ENCODE measurements at regions not wholly inside any gene's neighbourhood (a gene's known extent, or its start where the extent isn't known, plus 50 kb on each side); places are given as distances from the start of the nearest gene placed in this dataset.

- Histone ChIP-seq H3K27ac (ENCODE audit: insufficient read depth, low read length, poor library complexity, severe bottlenecking) (no peak overlapping the region), H3K4me3 (ENCODE audit: insufficient read depth, low read depth, low read length, poor library complexity, severe bottlenecking) (no peak overlapping the region), H3K4me1 (ENCODE audit: control insufficient read depth, insufficient read depth, low read length, poor library complexity, severe bottlenecking) (no peaks in the 10 kb centered on the region), H3K9me3 (ENCODE audit: control insufficient read depth, low read length) (no peaks in the 10 kb centered on the region), H3K27me3 (replicated peaks; ENCODE audit: control insufficient read depth, insufficient read depth, low read length, poor library complexity, severe bottlenecking) (no peaks in the 10 kb centered on the region), H3K36me3 (ENCODE audit: control insufficient read depth, insufficient read depth, low read length) (no peaks in the 10 kb centered on the region)
- no peak for DNase-seq
Measured at GRCh38 chr6:139565591-139565990, 191.1 kb upstream of the CITED2 start.

DNA sequence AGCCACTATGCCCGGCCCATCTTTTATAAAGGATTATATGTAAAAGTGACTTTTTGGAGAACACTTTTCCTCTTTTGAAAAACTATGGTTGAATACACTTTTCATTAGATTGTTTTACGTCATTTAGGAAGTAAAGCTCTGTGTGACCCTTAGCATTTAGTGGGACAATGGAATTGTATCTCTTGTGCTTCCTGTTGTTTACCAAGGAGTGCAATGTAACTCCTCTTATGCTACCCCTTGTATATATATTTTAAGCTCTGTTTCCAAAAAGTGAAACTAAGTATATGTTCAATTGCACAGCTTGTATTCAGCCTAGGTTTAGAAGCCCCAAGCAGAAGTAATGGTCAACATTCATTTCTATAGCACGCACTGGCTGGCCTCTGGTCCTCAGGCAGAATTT is 183.1 kb upstream of the CITED2 start:
- H3K27me3 ChIP-seq (replicated peaks; ENCODE audit: control insufficient read depth, insufficient read depth, low read length, poor library complexity, severe bottlenecking), result no peaks in the 10 kb centered on the region
- DNase-seq, result no peak

DNA sequence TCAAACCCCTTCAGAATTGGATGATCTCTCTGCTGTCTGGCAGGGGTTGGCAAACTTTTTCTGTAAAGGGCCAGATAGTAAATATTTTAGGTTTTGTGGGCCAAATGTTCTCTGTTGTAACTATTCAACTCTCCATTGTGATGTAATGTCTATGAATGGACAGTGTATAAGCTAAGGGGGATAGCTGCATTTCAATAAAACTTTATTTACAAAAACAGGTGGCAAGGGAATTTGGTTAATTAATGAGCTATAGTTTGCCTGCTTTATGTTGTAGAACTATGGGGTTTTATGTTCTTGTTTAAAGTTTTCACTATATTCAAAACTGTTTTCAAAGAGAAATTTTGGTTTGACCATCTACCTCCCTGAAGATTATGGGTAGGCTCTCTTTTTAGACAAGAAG is 182.1 kb upstream of the CITED2 start:
- Histone ChIP-seq H3K9me3 (ENCODE audit: control insufficient read depth, low read length) (no peaks in the 10 kb centered on the region), H3K36me3 (ENCODE audit: control insufficient read depth, insufficient read depth, low read length) (no peaks in the 10 kb centered on the region), H3K4me1 (ENCODE audit: control insufficient read depth, insufficient read depth, low read length, poor library complexity, severe bottlenecking) (no peaks in the 10 kb centered on the region), H3K27ac (ENCODE audit: insufficient read depth, low read length, poor library complexity, severe bottlenecking) (no peak overlapping the region), H3K27me3 (replicated peaks; ENCODE audit: control insufficient read depth, insufficient read depth, low read length, poor library complexity, severe bottlenecking) (no peaks in the 10 kb centered on the region), H3K4me3 (ENCODE audit: insufficient read depth, low read depth, low read length, poor library complexity, severe bottlenecking) (no peak overlapping the region)
- DNase-seq, result no peak

More for the DNA sequence above, 183.1 kb upstream of the CITED2 start:
- Histone ChIP-seq H3K4me3 (ENCODE audit: insufficient read depth, low read depth, low read length, poor library complexity, severe bottlenecking) (no peak overlapping the region), H3K4me1 (ENCODE audit: control insufficient read depth, insufficient read depth, low read length, poor library complexity, severe bottlenecking) (no peaks in the 10 kb centered on the region), H3K27ac (ENCODE audit: insufficient read depth, low read length, poor library complexity, severe bottlenecking) (no peak overlapping the region), H3K9me3 (ENCODE audit: control insufficient read depth, low read length) (no peaks in the 10 kb centered on the region), H3K36me3 (ENCODE audit: control insufficient read depth, insufficient read depth, low read length) (no peaks in the 10 kb centered on the region)

- H3K4me3 ChIP-seq (ENCODE audit: insufficient read depth, low read depth, low read length, poor library complexity, severe bottlenecking), result no peak overlapping the region
- no peak for DNase-seq
- no peaks in the 10 kb centered on the region for H3K4me1 ChIP-seq (ENCODE audit: control insufficient read depth, insufficient read depth, low read length, poor library complexity, severe bottlenecking)
- no peaks in the 10 kb centered on the region for H3K36me3 ChIP-seq (ENCODE audit: control insufficient read depth, insufficient read depth, low read length)
- H3K27ac ChIP-seq (ENCODE audit: insufficient read depth, low read length, poor library complexity, severe bottlenecking), result no peak overlapping the region
- H3K9me3 ChIP-seq (ENCODE audit: control insufficient read depth, low read length), result no peaks in the 10 kb centered on the region
- H3K27me3 ChIP-seq (replicated peaks; ENCODE audit: control insufficient read depth, insufficient read depth, low read length, poor library complexity, severe bottlenecking), result no peaks in the 10 kb centered on the region
Measured at GRCh38 chr6:139553916-139554315, 179.5 kb upstream of the CITED2 start.

DNA sequence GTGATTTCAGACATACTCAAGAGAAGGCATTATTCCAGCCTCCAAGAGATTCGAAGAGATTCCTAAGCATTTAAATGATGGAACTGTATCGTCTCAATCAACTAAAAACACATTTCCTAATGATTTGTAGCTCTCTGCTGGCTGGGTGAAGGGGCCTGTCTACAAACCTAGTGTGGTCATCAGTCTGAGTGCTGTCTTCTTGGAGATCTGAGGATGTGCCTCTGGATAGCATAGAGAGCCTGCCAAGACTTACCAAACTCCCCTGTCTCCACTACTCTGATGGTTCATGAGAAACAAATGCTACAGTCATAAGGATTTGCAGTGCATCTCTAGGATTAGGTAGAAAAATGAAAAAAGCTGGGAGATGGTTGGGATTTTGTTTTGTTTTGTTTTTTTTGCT is 176.9 kb upstream of the CITED2 start:
- Histone ChIP-seq H3K36me3 (ENCODE audit: control insufficient read depth, insufficient read depth, low read length) (no peaks in the 10 kb centered on the region), H3K9me3 (ENCODE audit: control insufficient read depth, low read length) (no peaks in the 10 kb centered on the region), H3K27me3 (replicated peaks; ENCODE audit: control insufficient read depth, insufficient read depth, low read length, poor library complexity, severe bottlenecking) (no peaks in the 10 kb centered on the region), H3K4me1 (ENCODE audit: control insufficient read depth, insufficient read depth, low read length, poor library complexity, severe bottlenecking) (no peaks in the 10 kb centered on the region), H3K4me3 (ENCODE audit: insufficient read depth, low read depth, low read length, poor library complexity, severe bottlenecking) (no peak overlapping the region), H3K27ac (ENCODE audit: insufficient read depth, low read length, poor library complexity, severe bottlenecking) (no peak overlapping the region)
- DNase-seq, result no peak

DNA sequence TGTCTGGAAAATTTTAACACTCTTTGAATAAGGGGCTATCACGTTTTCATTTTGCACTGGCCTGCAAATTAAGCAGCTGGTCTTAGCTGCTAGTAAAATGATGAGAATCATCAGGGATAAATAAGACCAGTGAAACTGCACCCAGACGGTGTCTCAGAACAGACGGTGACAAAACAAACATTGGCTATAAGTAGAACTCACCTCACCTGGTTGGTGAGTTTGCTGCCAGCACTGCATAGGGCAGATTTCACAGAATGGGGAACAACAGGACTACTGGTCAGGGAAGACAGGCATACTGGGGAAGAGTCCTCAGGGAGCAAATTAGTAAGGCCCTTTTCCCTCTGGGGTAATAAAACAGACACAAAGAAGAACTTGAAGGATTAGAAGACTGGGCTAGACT is 175.9 kb upstream of the CITED2 start:
- no peaks in the 10 kb centered on the region for H3K4me1 ChIP-seq (ENCODE audit: control insufficient read depth, insufficient read depth, low read length, poor library complexity, severe bottlenecking)
- H3K27me3 ChIP-seq (replicated peaks; ENCODE audit: control insufficient read depth, insufficient read depth, low read length, poor library complexity, severe bottlenecking), result no peaks in the 10 kb centered on the region
- no peaks in the 10 kb centered on the region for H3K36me3 ChIP-seq (ENCODE audit: control insufficient read depth, insufficient read depth, low read length)
- no peak overlapping the region for H3K4me3 ChIP-seq (ENCODE audit: insufficient read depth, low read depth, low read length, poor library complexity, severe bottlenecking)
- H3K27ac ChIP-seq (ENCODE audit: insufficient read depth, low read length, poor library complexity, severe bottlenecking), result no peak overlapping the region
- H3K9me3 ChIP-seq (ENCODE audit: control insufficient read depth, low read length), result no peaks in the 10 kb centered on the region
- no peak for DNase-seq

DNA sequence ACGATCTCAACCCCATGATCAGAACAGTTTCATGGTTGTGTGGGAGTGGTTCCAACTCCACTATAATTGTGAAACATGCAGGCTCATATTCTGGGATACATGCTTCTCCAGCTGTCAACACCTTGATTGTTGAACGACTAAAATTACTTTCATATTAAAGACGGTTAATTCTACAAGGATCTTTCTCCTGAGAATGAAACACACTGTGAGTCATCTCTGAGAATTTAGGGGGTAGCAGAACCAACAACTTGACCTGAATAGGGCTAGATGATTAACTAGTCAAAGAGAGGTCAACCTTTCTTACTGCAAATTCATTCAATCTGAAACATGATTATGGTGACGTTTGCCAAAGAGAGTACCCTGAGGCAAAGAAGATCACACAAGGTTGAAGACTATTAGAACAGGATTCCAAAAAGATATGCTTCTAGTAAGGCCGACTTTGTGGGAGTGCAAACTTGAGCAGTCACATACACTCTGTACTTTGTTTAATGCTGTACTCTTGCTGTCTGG is 175.2 kb upstream of the CITED2 start:
- DNase-seq, result no peak
- Histone ChIP-seq H3K9me3 (ENCODE audit: control insufficient read depth, low read length) (no peaks in the 10 kb centered on the region), H3K27ac (ENCODE audit: insufficient read depth, low read length, poor library complexity, severe bottlenecking) (no peak overlapping the region), H3K36me3 (ENCODE audit: control insufficient read depth, insufficient read depth, low read length) (no peaks in the 10 kb centered on the region), H3K27me3 (replicated peaks; ENCODE audit: control insufficient read depth, insufficient read depth, low read length, poor library complexity, severe bottlenecking) (no peaks in the 10 kb centered on the region), H3K4me1 (ENCODE audit: control insufficient read depth, insufficient read depth, low read length, poor library complexity, severe bottlenecking) (no peaks in the 10 kb centered on the region), H3K4me3 (ENCODE audit: insufficient read depth, low read depth, low read length, poor library complexity, severe bottlenecking) (no peak overlapping the region)

- no peak overlapping the region for H3K27ac ChIP-seq (ENCODE audit: insufficient read depth, low read length, poor library complexity, severe bottlenecking)
Measured at GRCh38 chr6:139547804-139548203, 173.4 kb upstream of the CITED2 start.

GRCh38 chr6:139547122-139547776 is 172.8 kb upstream of the CITED2 start:
- Histone ChIP-seq H3K27me3 (replicated peaks; ENCODE audit: control insufficient read depth, insufficient read depth, low read length, poor library complexity, severe bottlenecking) (no peaks in the 10 kb centered on the region), H3K4me3 (ENCODE audit: insufficient read depth, low read depth, low read length, poor library complexity, severe bottlenecking) (no peak overlapping the region), H3K36me3 (ENCODE audit: control insufficient read depth, insufficient read depth, low read length) (no peaks in the 10 kb centered on the region), H3K27ac (ENCODE audit: insufficient read depth, low read length, poor library complexity, severe bottlenecking) (no peak overlapping the region), H3K9me3 (ENCODE audit: control insufficient read depth, low read length) (no peaks in the 10 kb centered on the region), H3K4me1 (ENCODE audit: control insufficient read depth, insufficient read depth, low read length, poor library complexity, severe bottlenecking) (no peaks in the 10 kb centered on the region)
- no peak for DNase-seq

More at GRCh38 chr6:139547804-139548203, 173.4 kb upstream of the CITED2 start:
- H3K9me3 ChIP-seq (ENCODE audit: control insufficient read depth, low read length), result no peaks in the 10 kb centered on the region
- DNase-seq, result no peak
- H3K27me3 ChIP-seq (replicated peaks; ENCODE audit: control insufficient read depth, insufficient read depth, low read length, poor library complexity, severe bottlenecking), result no peaks in the 10 kb centered on the region
- no peaks in the 10 kb centered on the region for H3K36me3 ChIP-seq (ENCODE audit: control insufficient read depth, insufficient read depth, low read length)
- no peaks in the 10 kb centered on the region for H3K4me1 ChIP-seq (ENCODE audit: control insufficient read depth, insufficient read depth, low read length, poor library complexity, severe bottlenecking)
- no peak overlapping the region for H3K4me3 ChIP-seq (ENCODE audit: insufficient read depth, low read depth, low read length, poor library complexity, severe bottlenecking)

- Histone ChIP-seq H3K36me3 (ENCODE audit: control insufficient read depth, insufficient read depth, low read length) (no peaks in the 10 kb centered on the region), H3K9me3 (ENCODE audit: control insufficient read depth, low read length) (no peaks in the 10 kb centered on the region), H3K27me3 (replicated peaks; ENCODE audit: control insufficient read depth, insufficient read depth, low read length, poor library complexity, severe bottlenecking) (no peaks in the 10 kb centered on the region), H3K27ac (ENCODE audit: insufficient read depth, low read length, poor library complexity, severe bottlenecking) (no peak overlapping the region), H3K4me3 (ENCODE audit: insufficient read depth, low read depth, low read length, poor library complexity, severe bottlenecking) (no peak overlapping the region), H3K4me1 (ENCODE audit: control insufficient read depth, insufficient read depth, low read length, poor library complexity, severe bottlenecking) (no peaks in the 10 kb centered on the region)
- DNase-seq, result no peak
Measured at GRCh38 chr6:139546106-139546472, 171.6 kb upstream of the CITED2 start.

Data from effector memory CD4-positive, alpha-beta T cell (primary cell).